SK-N-SH (cell line): ENCODE measurements at regions not wholly inside any gene's neighbourhood (a gene's known extent, or its start where the extent isn't known, plus 50 kb on each side); places are given as distances from the start of the nearest gene placed in this dataset.

Experiments
- CHD2 ChIP-seq: fragments of 150-350 bp; IDR thresholded peaks from 2 replicates; pipeline ENCODE4 v1.6.1; 2018; ENCODE audit warnings: low read length; ENCODE audit not compliant: partially characterized antibody
- CTCF ChIP-seq: fragments of 200-600 bp; sonication (generic); IDR thresholded peaks from 2 replicates; pipeline ENCODE4 v1.6.1; 2017; ENCODE audit warnings: antibody characterized with exemption, mild to moderate bottlenecking, moderate library complexity
- EP300 ChIP-seq, 2 experiments: IDR thresholded peaks; 2 replicates each; pipeline versions ENCODE4 v1.4.0 to v1.6.1; 2012; ENCODE audit warnings: borderline replicate concordance in 1 of 2, low read depth in 1 of 2, low read length in 1 of 2
- MXI1 ChIP-seq: IDR thresholded peaks from 2 replicates; pipeline ENCODE4 v1.6.1; 2012; ENCODE audit warnings: mild to moderate bottlenecking, low read depth, low read length, improper control_type of control experiment
- NFIC ChIP-seq: IDR thresholded peaks from 2 replicates; pipeline ENCODE4 v1.4.0; 2012; ENCODE audit warnings: borderline replicate concordance
- POLR2AphosphoS5 ChIP-seq: IDR thresholded peaks from 2 replicates; pipeline ENCODE4 v1.6.1; 2012; ENCODE audit warnings: low read depth, low read length
- RAD21 ChIP-seq: IDR thresholded peaks from 2 replicates; pipeline ENCODE4 v1.6.1; 2012; ENCODE audit warnings: mild to moderate bottlenecking, low read length
- RCOR1 ChIP-seq: fragments of 150-350 bp; IDR thresholded peaks from 2 replicates; pipeline ENCODE4 v1.6.1; 2017; ENCODE audit warnings: antibody characterized with exemption, low read length
- REST ChIP-seq: IDR thresholded peaks from 2 replicates; pipeline ENCODE4 v1.6.1; 2012; ENCODE audit warnings: mild to moderate bottlenecking, low read depth, low read length, moderate library complexity
- SMC3 ChIP-seq: IDR thresholded peaks from 2 replicates; pipeline ENCODE4 v1.6.1; 2012; ENCODE audit warnings: low read depth, low read length, improper control_type of control experiment
- YY1 ChIP-seq: IDR thresholded peaks from 2 replicates; pipeline ENCODE4 v1.4.0; 2012; ENCODE audit warnings: low read depth, mild to moderate bottlenecking

GRCh38 chr7:119522263-119522662 lies 750.7 kb upstream of the KCND2 start:
- TF ChIP-seq EP300 (IDR thresholded peaks at IDR 0.05; ENCODE audit: borderline replicate concordance in 1 of 2, low read depth in 1 of 2, low read length in 1 of 2) (no peak), POLR2AphosphoS5 (no peak), RAD21 (no peak), CHD2 (no peak), MXI1 (no peak), RCOR1 (no peak), YY1 (no peak), REST (no peak), CTCF (no peak), SMC3 (no peak), NFIC (no peak)
